HS-27A (cell line): ENCODE measurements at regions not wholly inside any gene's neighbourhood (a gene's known extent, or its start where the extent isn't known, plus 50 kb on each side); places are given as distances from the start of the nearest gene placed in this dataset.

Experiments
- DNase-seq: peaks from one replicate; pipeline ENCODE4 v3.0.0-alpha.2; 2012; ENCODE audit warnings: low read depth, missing footprints

- no peak for DNase-seq
Measured at GRCh38 chr7:155181768-155182167, 111.6 kb downstream of the HTR5A start.

GRCh38 chr7:155182406-155182970, 112.4 kb downstream of the HTR5A start:
- DNase-seq = no peak

- no peak for DNase-seq
Measured at GRCh38 chr7:155183655-155184054, 113.5 kb downstream of the HTR5A start.

GRCh38 chr7:155184923-155185322, 112.8 kb upstream of the INSIG1 start:
- no peak for DNase-seq

- DNase-seq = no peak
Measured at GRCh38 chr7:155187061-155187785, 110.5 kb upstream of the INSIG1 start.

GRCh38 chr7:155188357-155188756, 109.3 kb upstream of the INSIG1 start:
- DNase-seq = no peak

- DNase-seq = no peak
Measured at GRCh38 chr7:155188821-155189581, 108.7 kb upstream of the INSIG1 start.

- no peak for DNase-seq
Measured at GRCh38 chr7:155189590-155189989, 108.1 kb upstream of the INSIG1 start.

- DNase-seq = no peak
Measured at GRCh38 chr7:155190688-155191087, 107.0 kb upstream of the INSIG1 start.

GRCh38 chr7:155191137-155191536, 106.5 kb upstream of the INSIG1 start:
- DNase-seq = no peak

GRCh38 chr7:155191901-155192478, 105.7 kb upstream of the INSIG1 start:
- no peak for DNase-seq

- no peak for DNase-seq
Measured at GRCh38 chr7:155192961-155193640, 104.6 kb upstream of the INSIG1 start.

GRCh38 chr7:155193716-155194115, 104.0 kb upstream of the INSIG1 start:
- no peak for DNase-seq

- no peak for DNase-seq
Measured at GRCh38 chr7:155194382-155195140, 103.1 kb upstream of the INSIG1 start.

- DNase-seq = no peak
Measured at GRCh38 chr7:155195939-155196523, 101.6 kb upstream of the INSIG1 start.

GRCh38 chr7:155198196-155198892, 99.3 kb upstream of the INSIG1 start:
- no peak for DNase-seq

GRCh38 chr7:155198901-155199845, 98.5 kb upstream of the INSIG1 start:
- DNase-seq = no peak

GRCh38 chr7:155201325-155202087, 96.2 kb upstream of the INSIG1 start:
- no peak for DNase-seq
